K562 (cell line): ENCODE measurements at regions not wholly inside any gene's neighbourhood (a gene's known extent, or its start where the extent isn't known, plus 50 kb on each side); places are given as distances from the start of the nearest gene placed in this dataset.

Source experiments
- CBX3 ChIP-seq, 2 experiments: IDR thresholded peaks; 1 replicate in 1 of 2; 2 replicates in 1 of 2; pipeline ENCODE4 v1.6.1; 2012; ENCODE audit warnings: inconsistent platforms in 2 of 2, low read length in 2 of 2, borderline replicate concordance in 1 of 2, control low read depth in 1 of 2
- CTCF ChIP-seq, 3 experiments: IDR thresholded peaks in 2 of 3; conservative IDR thresholded peaks in 1 of 3; 2 replicates each; pipeline ENCODE4 v1.5.1; 2011 to 2012; ENCODE audit warnings: low read length in 3 of 3, mild to moderate bottlenecking in 3 of 3, control low read depth in 2 of 3, improper control_type of control experiment in 1 of 3, inconsistent platforms in 1 of 3, low read depth in 1 of 3, mixed read lengths in 1 of 3, moderate library complexity in 1 of 3; ENCODE audit not compliant: insufficient read depth in 2 of 3
- FOS ChIP-seq: IDR thresholded peaks from 3 replicates; pipeline ENCODE4 v1.6.1; 2011; ENCODE audit not compliant: insufficient read length; ENCODE audit errors: extremely low read depth
- HMGXB4 ChIP-seq: sonication (generic); formaldehyde crosslinking; IDR thresholded peaks from 2 replicates; pipeline ENCODE4 v1.8.1; 2023; ENCODE audit warnings: mild to moderate bottlenecking, missing genetic modification reagents
- MAFG ChIP-seq: fragments of 450-650 bp; conservative IDR thresholded peaks from 2 replicates; pipeline ENCODE4 v1.6.1; 2016; ENCODE audit warnings: missing genetic modification characterization, missing compliant biosample characterization
- PHF8 ChIP-seq: fragments of 200-600 bp; sonication (generic); IDR thresholded peaks from 2 replicates; pipeline ENCODE4 v1.6.1; 2012; ENCODE audit warnings: mixed run types, mild to moderate bottlenecking, inconsistent platforms, low read length, moderate library complexity, borderline replicate concordance
- POLR2AphosphoS5 ChIP-seq: IDR thresholded peaks from 2 replicates; pipeline ENCODE4 v1.6.1; 2011; ENCODE audit warnings: mild to moderate bottlenecking, low read depth, low read length, moderate library complexity; ENCODE audit not compliant: control insufficient read depth, insufficient read depth
- ZNF174 ChIP-seq: fragments of 250-450 bp; sonication (Bioruptor Pico); IDR thresholded peaks from 2 replicates; pipeline ENCODE4 v1.4.0; 2020; ENCODE audit warnings: mild to moderate bottlenecking
- ZNF384 ChIP-seq: IDR thresholded peaks from 2 replicates; pipeline ENCODE4 v1.6.1; 2012; ENCODE audit warnings: low read depth, low read length, improper control_type of control experiment

- no peak for TF ChIP-seq HMGXB4 (CRISPR knock-in tag)
- TF ChIP-seq ZNF174 = no peak
- no peak for TF ChIP-seq CBX3 (IDR thresholded peaks at IDR 0.05; ENCODE audit: borderline replicate concordance in 1 of 2, low read length in 2 of 2)
- no peak for TF ChIP-seq FOS
- no peak for TF ChIP-seq MAFG (tag)
- TF ChIP-seq ZNF384 = no peak
- no peak for TF ChIP-seq CTCF (IDR thresholded peaks at IDR 0.05 in 2 of 3, conservative IDR thresholded peaks at IDR 0.05 in 1 of 3; ENCODE audit: insufficient read depth in 2 of 3, low read depth in 1 of 3, low read length in 3 of 3)
- TF ChIP-seq PHF8 = no peak
- TF ChIP-seq POLR2AphosphoS5 = no peak
These were observed 253.8 kb upstream of the CCL2 start for GRCh38 chr17:34001246-34001645.
